Astrocyte of the spinal cord (primary cell): ENCODE measurements at regions not wholly inside any gene's neighbourhood (a gene's known extent, or its start where the extent isn't known, plus 50 kb on each side); places are given as distances from the start of the nearest gene placed in this dataset.
A peak's percentile ranks its signal among the peaks of the same experiment; 100 is the strongest.

ENCODE experiments used
- DNase-seq: peaks from one replicate; pipeline ENCODE4 v3.0.0; 2011; ENCODE audit warnings: low read depth, low spot score
- H3K4me3 ChIP-seq: 2 replicates; pipeline ENCODE4 v1.5.1; 2011; ENCODE audit warnings: low read depth, mild to moderate bottlenecking, low read length, moderate library complexity
- in situ Hi-C: cut with HindIII; loops from 2 replicates; pipeline ENCODE4 v1.10.0; 2017; ENCODE audit warnings: low sequenced_read_pairs
- TF ChIP-seq, protein P1 (sequence below): IDR thresholded peaks from 2 replicates; pipeline ENCODE4 v1.5.1; 2012; ENCODE audit warnings: low read depth, mild to moderate bottlenecking, low read length, inconsistent platforms

DNA sequence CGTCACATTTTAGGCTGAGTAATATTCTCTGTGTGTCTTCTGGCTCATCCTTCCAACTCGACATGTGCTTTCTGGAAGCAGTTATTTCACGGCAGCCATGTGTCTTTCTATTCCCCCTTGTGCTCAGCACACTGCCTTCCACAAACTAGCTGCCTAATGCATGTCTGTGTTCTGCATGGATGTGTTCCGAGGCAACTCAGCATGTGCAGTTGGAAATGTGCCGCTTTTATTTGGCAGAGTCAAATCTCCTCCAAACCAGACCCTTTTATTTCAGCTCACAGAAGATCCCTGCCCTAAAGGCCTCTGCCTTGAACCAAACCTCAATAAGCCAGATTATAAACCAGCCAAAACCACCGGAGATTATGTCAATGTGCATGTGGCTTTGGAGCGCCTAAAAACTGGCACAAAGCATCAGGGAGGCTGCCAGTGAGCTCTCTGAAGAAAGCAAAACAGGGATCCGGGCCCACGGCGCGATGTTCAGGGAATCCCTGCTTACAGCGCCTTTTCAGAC lies 360.2 kb downstream of the DEPDC1B start:
- H3K4me3 ChIP-seq = no peak overlapping the region
- in situ Hi-C loops = no loop called here
- DNase-seq = peak; percentile 66
- TF ChIP-seq, protein P1, sequence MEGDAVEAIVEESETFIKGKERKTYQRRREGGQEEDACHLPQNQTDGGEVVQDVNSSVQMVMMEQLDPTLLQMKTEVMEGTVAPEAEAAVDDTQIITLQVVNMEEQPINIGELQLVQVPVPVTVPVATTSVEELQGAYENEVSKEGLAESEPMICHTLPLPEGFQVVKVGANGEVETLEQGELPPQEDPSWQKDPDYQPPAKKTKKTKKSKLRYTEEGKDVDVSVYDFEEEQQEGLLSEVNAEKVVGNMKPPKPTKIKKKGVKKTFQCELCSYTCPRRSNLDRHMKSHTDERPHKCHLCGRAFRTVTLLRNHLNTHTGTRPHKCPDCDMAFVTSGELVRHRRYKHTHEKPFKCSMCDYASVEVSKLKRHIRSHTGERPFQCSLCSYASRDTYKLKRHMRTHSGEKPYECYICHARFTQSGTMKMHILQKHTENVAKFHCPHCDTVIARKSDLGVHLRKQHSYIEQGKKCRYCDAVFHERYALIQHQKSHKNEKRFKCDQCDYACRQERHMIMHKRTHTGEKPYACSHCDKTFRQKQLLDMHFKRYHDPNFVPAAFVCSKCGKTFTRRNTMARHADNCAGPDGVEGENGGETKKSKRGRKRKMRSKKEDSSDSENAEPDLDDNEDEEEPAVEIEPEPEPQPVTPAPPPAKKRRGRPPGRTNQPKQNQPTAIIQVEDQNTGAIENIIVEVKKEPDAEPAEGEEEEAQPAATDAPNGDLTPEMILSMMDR = no peak

DNA sequence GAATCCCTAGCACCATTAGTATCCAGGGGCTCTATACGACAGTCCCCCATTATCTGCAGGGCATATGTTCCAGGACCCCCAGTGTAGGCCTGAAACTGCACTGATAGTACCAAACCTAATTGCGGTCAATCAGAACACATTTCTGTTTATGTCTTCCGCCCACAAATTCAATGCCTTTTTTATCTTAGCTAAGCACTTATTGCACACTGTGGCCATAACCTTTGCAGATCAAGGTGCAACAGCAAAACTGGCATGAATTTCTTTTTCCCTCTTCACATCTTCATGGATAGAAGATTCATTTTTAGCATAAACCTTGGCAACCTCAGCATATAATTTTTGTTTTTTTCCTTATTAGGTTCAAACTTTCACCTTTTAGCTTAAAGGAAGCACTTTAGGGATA lies 361.1 kb downstream of the DEPDC1B start:
- DNase-seq = no peak
- in situ Hi-C loops = no loop called here
- TF ChIP-seq, protein P1 = no peak
- no peak overlapping the region for H3K4me3 ChIP-seq

DNA sequence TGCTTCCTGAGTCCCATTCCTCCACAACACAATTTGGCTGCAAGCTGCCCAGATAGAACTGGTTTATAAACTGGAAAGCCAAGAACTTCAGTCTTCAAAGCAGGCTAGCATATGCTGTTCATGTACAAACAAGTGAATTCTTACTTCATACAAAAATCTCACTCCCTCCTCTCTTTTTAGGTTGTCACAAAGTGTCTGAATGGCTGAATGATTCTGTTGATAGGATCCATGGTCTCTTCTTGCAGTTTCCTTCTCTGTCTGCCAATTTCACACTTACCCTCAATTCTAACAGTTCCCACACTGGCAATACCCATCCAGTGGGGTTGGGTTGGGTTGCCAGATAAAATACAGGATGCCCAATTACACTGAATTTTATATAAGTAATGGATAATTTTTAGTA lies 363.5 kb downstream of the DEPDC1B start:
- DNase-seq = no peak
- in situ Hi-C loops = no loop called here
- TF ChIP-seq, protein P1 = no peak
- no peak overlapping the region for H3K4me3 ChIP-seq

DNA sequence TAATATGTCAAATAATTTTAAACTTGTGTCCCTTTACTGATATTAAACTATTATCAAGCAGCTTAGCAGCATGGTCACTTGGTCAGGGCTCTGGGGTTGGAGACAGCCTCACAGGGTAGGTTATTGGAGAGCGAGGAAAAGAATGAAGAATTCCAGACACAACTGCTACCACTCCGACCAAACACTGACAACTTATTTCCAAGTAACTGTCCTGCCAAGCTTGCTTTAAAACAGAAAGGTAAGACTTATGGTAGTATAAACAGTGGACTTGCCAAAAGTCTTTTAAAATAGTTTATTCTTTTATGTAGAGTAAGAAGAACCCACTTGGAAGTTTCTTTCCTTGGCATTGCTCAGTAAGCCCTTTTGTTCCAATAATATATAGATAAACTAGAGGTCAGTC lies 364.1 kb downstream of the DEPDC1B start:
- DNase-seq = no peak
- TF ChIP-seq, protein P1 = no peak
- in situ Hi-C loops = no loop called here
- no peak overlapping the region for H3K4me3 ChIP-seq

DNA sequence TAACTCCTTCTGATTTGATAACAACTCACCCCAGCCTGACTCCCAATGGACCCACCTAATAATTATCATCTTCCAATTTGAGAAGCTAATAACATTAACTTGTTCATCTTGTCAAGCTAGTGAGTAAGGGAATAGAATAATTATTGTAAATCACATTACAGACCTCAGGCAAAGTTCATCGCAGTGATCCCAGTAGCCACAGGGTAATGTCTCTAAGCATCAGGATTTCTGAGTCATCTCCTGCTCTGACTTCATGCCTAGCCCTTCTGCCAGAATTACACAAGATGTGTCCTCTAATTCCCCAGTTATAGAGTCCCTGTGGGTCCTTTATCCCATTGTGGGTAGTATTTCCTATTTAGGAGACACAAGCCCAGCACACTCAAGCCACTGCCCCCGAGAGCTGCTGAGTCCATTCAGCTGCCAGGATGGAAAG lies 365.7 kb downstream of the DEPDC1B start:
- peak; percentile 88 for DNase-seq
- H3K4me3 ChIP-seq = no peak overlapping the region
- in situ Hi-C loops = no loop called here
- TF ChIP-seq, protein P1 = no peak

DNA sequence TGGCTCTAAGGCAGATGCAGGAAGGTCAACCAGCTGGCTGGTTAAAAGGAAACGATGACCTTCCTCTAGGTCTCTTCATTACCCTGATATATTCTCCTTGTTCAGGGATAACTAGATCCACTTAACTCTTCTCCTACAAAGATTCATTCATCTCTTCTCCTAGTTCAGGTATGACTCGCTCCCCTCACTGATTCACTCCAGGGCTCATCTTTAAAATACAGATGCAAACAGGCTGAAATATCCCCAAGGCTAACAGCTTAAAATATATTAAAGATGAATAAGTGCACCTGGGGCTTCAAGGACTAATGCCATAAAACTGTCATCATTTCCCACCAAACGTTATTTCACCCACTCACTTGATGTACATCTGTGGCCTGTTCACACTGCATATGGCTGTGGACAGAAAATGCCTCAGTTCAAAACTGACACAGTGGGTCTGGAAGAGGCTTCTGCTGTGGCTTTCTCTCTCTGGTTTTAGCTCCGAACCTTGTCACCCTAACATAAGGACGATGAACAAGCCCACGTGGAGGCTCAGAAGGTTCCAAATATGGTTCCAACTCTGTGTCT lies 366.9 kb downstream of the DEPDC1B start:
- peak; percentile 26 for DNase-seq
- in situ Hi-C loops = no loop called here
- TF ChIP-seq, protein P1 = no peak
- H3K4me3 ChIP-seq = no peak overlapping the region
